Prostate gland (tissue), 2 donors: ENCODE measurements at regions not wholly inside any gene's neighbourhood (a gene's known extent, or its start where the extent isn't known, plus 50 kb on each side); places are given as distances from the start of the nearest gene placed in this dataset.

Source experiments
- CTCF ChIP-seq, 4 experiments: fragments of 200-600 bp in 2 of 4; fragments of 450-650 bp in 2 of 4; sonication (generic) in 2 of 4; IDR thresholded peaks; 1 replicate in 3 of 4; 2 replicates in 1 of 4; pipeline ENCODE4 v1.5.1; 2016 to 2019; ENCODE audit warnings: antibody characterized with exemption in 4 of 4, mild to moderate bottlenecking in 2 of 4, moderate library complexity in 2 of 4
- POLR2A ChIP-seq: fragments of 450-650 bp; IDR thresholded peaks from one replicate; pipeline ENCODE4 v1.6.1; 2016; ENCODE audit warnings: antibody characterized with exemption, mild to moderate bottlenecking

- no peak for TF ChIP-seq CTCF (IDR thresholded peaks at IDR 0.05)
- TF ChIP-seq POLR2A = no peak
Observed at GRCh38 chr1:218226005-218226404, 59.1 kb upstream of the RRP15 start.
